ENCODE measurements at regions not wholly inside any gene's neighbourhood (a gene's known extent, or its start where the extent isn't known, plus 50 kb on each side); places are given as distances from the start of the nearest gene placed in this dataset.

DNA sequence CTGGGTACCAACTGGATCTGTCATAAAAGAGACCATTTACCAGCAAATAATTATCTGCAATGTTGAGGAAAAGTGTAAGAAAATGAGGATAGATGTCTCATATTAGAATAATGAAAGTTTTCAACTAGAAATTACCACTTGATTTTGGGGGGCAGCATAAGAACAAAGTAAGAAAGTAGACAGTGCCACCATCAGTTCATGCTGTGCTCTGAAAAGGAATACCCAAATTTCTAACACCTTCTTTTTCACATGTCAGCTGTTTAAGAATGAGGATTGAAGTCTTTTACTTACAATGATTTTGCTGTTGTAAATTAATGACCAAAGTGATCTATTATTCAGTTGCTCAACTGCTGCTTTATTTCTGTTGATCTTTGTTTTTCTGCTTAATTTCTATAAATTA, 578.3 kb downstream of the ETV1 start:
- Histone ChIP-seq H3K4me3 (ENCODE audit: low read length in 2 of 2) (no peak overlapping the region), H3K27ac (ENCODE audit: low read depth in 1 of 2, low read length in 2 of 2) (no peak overlapping the region), H3K36me3 (ENCODE audit: control insufficient read depth in 1 of 2, insufficient read depth in 2 of 2, low read length in 1 of 2) (no peaks in the 10 kb centered on the region), H3K9me3 (ENCODE audit: control insufficient read depth, low read length) (no peaks in the 10 kb centered on the region), H3K4me1 (ENCODE audit: control insufficient read depth in 1 of 2, insufficient read depth in 2 of 2, low read length in 2 of 2) (no peaks in the 10 kb centered on the region), H3K27me3 (ENCODE audit: control insufficient read depth in 1 of 2, insufficient read depth in 2 of 2, low read length in 1 of 2) (no peaks in the 10 kb centered on the region)
- ATAC-seq (ENCODE audit: low FRiP score), result no peak
- DNase-seq, result no peak
- intact Hi-C loops (cut with DNase I), result no loop called here

- ATAC-seq (ENCODE audit: low FRiP score), result no peak
- intact Hi-C loops (cut with DNase I), result no loop called here
- Histone ChIP-seq H3K4me3 (ENCODE audit: low read length in 2 of 2) (no peak overlapping the region), H3K27me3 (ENCODE audit: control insufficient read depth in 1 of 2, insufficient read depth in 2 of 2, low read length in 1 of 2) (no peaks in the 10 kb centered on the region), H3K9me3 (ENCODE audit: control insufficient read depth, low read length) (no peaks in the 10 kb centered on the region), H3K4me1 (ENCODE audit: control insufficient read depth in 1 of 2, insufficient read depth in 2 of 2, low read length in 2 of 2) (no peaks in the 10 kb centered on the region), H3K27ac (ENCODE audit: low read depth in 1 of 2, low read length in 2 of 2) (no peak overlapping the region), H3K36me3 (ENCODE audit: control insufficient read depth in 1 of 2, insufficient read depth in 2 of 2, low read length in 1 of 2) (no peaks in the 10 kb centered on the region)
- 73 to 75% methylated on average over 3 of the region's 3 CpGs for WGBS, 2 donors
- DNase-seq, result no peak
Observed at GRCh38 chr7:13411636-13412035, 577.8 kb downstream of the ETV1 start.

DNA sequence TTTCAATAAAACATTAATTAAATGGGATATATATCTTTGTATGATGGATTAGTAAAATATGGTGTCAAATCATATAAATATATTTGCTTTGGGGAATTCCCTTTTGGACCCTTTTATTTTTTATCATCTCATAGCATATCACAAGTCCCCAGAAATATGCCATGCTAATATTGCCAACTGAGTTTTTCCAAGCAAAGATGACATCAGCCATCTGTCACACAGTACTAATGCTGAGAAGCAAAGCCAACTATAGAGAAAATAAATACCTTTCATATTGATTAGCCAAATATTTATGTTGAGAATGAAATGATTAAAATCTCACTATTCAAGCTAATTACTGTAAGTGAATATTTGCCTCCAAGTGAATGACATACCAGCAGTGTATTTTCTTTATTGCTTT, 575.3 kb downstream of the ETV1 start:
- ATAC-seq (ENCODE audit: low FRiP score), result no peak
- no peaks in the 10 kb centered on the region for H3K36me3 ChIP-seq (ENCODE audit: control insufficient read depth in 1 of 2, insufficient read depth in 2 of 2, low read length in 1 of 2)

DNA sequence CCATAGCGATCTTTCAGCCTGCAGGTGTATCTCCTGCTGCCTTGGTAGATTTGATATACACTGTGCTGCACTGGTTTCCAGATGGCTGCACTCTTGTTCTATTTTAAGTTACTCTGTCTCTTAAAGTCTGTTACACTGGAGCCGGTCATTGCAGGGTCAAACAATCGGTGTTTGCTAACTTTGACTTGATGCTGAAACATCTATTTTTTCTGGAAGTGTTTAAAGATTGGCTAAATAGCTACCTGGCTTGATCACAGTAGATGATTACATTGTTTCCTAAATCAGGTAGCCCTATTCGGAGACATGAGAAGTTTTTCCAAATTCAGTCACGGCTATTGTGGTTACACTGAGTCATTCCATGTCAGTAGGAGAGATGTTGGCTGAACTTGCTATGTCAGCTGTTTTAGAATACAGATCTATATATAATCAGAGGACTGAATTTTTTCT, 574.8 kb downstream of the ETV1 start:
- 13 to 20% methylated on average over 5 of the region's 5 CpGs for WGBS, 2 donors
- Histone ChIP-seq H3K4me1 (ENCODE audit: control insufficient read depth in 1 of 2, insufficient read depth in 2 of 2, low read length in 2 of 2) (no peaks in the 10 kb centered on the region), H3K27ac (ENCODE audit: low read depth in 1 of 2, low read length in 2 of 2) (no peak overlapping the region), H3K4me3 (ENCODE audit: low read length in 2 of 2) (no peak overlapping the region), H3K9me3 (ENCODE audit: control insufficient read depth, low read length) (no peaks in the 10 kb centered on the region), H3K27me3 (ENCODE audit: control insufficient read depth in 1 of 2, insufficient read depth in 2 of 2, low read length in 1 of 2) (no peaks in the 10 kb centered on the region), H3K36me3 (ENCODE audit: control insufficient read depth in 1 of 2, insufficient read depth in 2 of 2, low read length in 1 of 2) (no peaks in the 10 kb centered on the region)
- intact Hi-C loops (cut with DNase I), result no loop called here
- no peak for DNase-seq
- ATAC-seq (ENCODE audit: low FRiP score), result no peak

More for the DNA sequence above, 575.3 kb downstream of the ETV1 start:
- intact Hi-C loops (cut with DNase I), result no loop called here
- Histone ChIP-seq H3K9me3 (ENCODE audit: control insufficient read depth, low read length) (no peaks in the 10 kb centered on the region), H3K4me3 (ENCODE audit: low read length in 2 of 2) (no peak overlapping the region), H3K27ac (ENCODE audit: low read depth in 1 of 2, low read length in 2 of 2) (no peak overlapping the region), H3K4me1 (ENCODE audit: control insufficient read depth in 1 of 2, insufficient read depth in 2 of 2, low read length in 2 of 2) (no peaks in the 10 kb centered on the region), H3K27me3 (ENCODE audit: control insufficient read depth in 1 of 2, insufficient read depth in 2 of 2, low read length in 1 of 2) (no peaks in the 10 kb centered on the region)
- no peak for DNase-seq

DNA sequence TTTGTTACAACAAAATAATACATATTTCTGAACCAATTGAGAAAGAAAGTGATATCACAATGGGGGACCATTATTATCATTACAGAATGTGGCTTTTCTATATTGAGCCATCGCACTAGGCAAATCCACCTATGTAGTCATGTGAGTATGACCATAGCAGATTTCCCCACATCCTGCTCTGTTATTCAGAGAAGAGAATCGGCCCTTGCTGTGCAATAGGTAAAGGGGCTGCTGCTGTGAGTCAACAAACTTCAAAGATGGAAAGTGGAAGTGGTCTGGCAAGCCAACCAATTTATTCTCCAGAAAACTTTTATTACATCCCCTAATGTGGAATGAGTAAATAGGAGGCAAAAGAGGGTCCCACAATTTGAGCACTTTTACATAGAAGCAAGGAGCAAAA, 573.4 kb downstream of the ETV1 start:
- Histone ChIP-seq H3K36me3 (ENCODE audit: control insufficient read depth in 1 of 2, insufficient read depth in 2 of 2, low read length in 1 of 2) (no peaks in the 10 kb centered on the region), H3K4me3 (ENCODE audit: low read length in 2 of 2) (no peak overlapping the region), H3K9me3 (ENCODE audit: control insufficient read depth, low read length) (no peaks in the 10 kb centered on the region), H3K27ac (ENCODE audit: low read depth in 1 of 2, low read length in 2 of 2) (no peak overlapping the region), H3K27me3 (ENCODE audit: control insufficient read depth in 1 of 2, insufficient read depth in 2 of 2, low read length in 1 of 2) (no peaks in the 10 kb centered on the region), H3K4me1 (ENCODE audit: control insufficient read depth in 1 of 2, insufficient read depth in 2 of 2, low read length in 2 of 2) (no peaks in the 10 kb centered on the region)
- WGBS, 2 donors, result 76 to 77% methylated on average over 2 of the region's 2 CpGs
- ATAC-seq (ENCODE audit: low FRiP score) (no peak), DNase-seq (no peak)
- intact Hi-C loops (cut with DNase I), result no loop called here

GRCh38 chr7:13416544-13416943, 572.9 kb downstream of the ETV1 start:
- H3K4me3 ChIP-seq (ENCODE audit: low read length in 2 of 2), result no peak overlapping the region
- H3K9me3 ChIP-seq (ENCODE audit: control insufficient read depth, low read length), result no peaks in the 10 kb centered on the region
- DNase-seq, result no peak
- H3K27me3 ChIP-seq (ENCODE audit: control insufficient read depth in 1 of 2, insufficient read depth in 2 of 2, low read length in 1 of 2), result no peaks in the 10 kb centered on the region
- intact Hi-C loops (cut with DNase I), result no loop called here
- H3K4me1 ChIP-seq (ENCODE audit: control insufficient read depth in 1 of 2, insufficient read depth in 2 of 2, low read length in 2 of 2), result no peaks in the 10 kb centered on the region
- no peak overlapping the region for H3K27ac ChIP-seq (ENCODE audit: low read depth in 1 of 2, low read length in 2 of 2)
- 71% methylated on average over 1 of the region's 1 CpG for WGBS, 2 donors
- H3K36me3 ChIP-seq (ENCODE audit: control insufficient read depth in 1 of 2, insufficient read depth in 2 of 2, low read length in 1 of 2), result no peaks in the 10 kb centered on the region
- no peak for ATAC-seq (ENCODE audit: low FRiP score)

- no peaks in the 10 kb centered on the region for H3K36me3 ChIP-seq (ENCODE audit: control insufficient read depth in 1 of 2, insufficient read depth in 2 of 2, low read length in 1 of 2)
- H3K9me3 ChIP-seq (ENCODE audit: control insufficient read depth, low read length), result no peaks in the 10 kb centered on the region
- H3K4me1 ChIP-seq (ENCODE audit: control insufficient read depth in 1 of 2, insufficient read depth in 2 of 2, low read length in 2 of 2), result no peaks in the 10 kb centered on the region
- 86 to 87% methylated on average over 2 of the region's 2 CpGs for WGBS, 2 donors
- H3K27ac ChIP-seq (ENCODE audit: low read depth in 1 of 2, low read length in 2 of 2), result no peak overlapping the region
- intact Hi-C loops (cut with DNase I), result no loop called here
- DNase-seq (no peak), ATAC-seq (ENCODE audit: low FRiP score) (no peak)
- H3K4me3 ChIP-seq (ENCODE audit: low read length in 2 of 2), result no peak overlapping the region
- H3K27me3 ChIP-seq (ENCODE audit: control insufficient read depth in 1 of 2, insufficient read depth in 2 of 2, low read length in 1 of 2), result no peaks in the 10 kb centered on the region
Observed at GRCh38 chr7:13420726-13421125, 568.7 kb downstream of the ETV1 start.

DNA sequence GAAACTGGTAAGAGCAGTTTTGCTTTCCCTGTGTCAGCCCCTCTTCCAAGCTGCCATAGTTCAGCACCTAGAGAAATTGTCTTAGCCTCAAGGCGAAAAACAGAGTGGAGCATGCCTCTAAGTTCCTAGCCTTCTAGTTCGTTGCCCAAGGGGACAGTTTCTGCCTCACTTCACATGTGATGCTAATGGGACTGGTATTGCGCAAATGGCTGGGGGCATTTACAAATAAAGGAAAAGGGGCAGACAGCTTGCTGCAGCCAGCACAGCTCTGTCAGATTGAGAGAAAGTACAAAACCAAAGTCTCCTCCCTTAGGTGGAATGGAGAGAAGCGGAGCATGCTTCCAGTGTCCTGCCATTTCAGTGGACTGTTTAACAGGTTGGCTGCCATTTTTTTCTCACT, 567.7 kb downstream of the ETV1 start:
- intact Hi-C loops (cut with DNase I), result no loop called here
- no peaks in the 10 kb centered on the region for H3K9me3 ChIP-seq (ENCODE audit: control insufficient read depth, low read length)
- 89 to 93% methylated on average over 4 of the region's 4 CpGs for WGBS, 2 donors
- no peaks in the 10 kb centered on the region for H3K27me3 ChIP-seq (ENCODE audit: control insufficient read depth in 1 of 2, insufficient read depth in 2 of 2, low read length in 1 of 2)
- no peaks in the 10 kb centered on the region for H3K36me3 ChIP-seq (ENCODE audit: control insufficient read depth in 1 of 2, insufficient read depth in 2 of 2, low read length in 1 of 2)
- no peak for ATAC-seq (ENCODE audit: low FRiP score)
- DNase-seq, result no peak
- H3K27ac ChIP-seq (ENCODE audit: low read depth in 1 of 2, low read length in 2 of 2), result no peak overlapping the region
- no peak overlapping the region for H3K4me3 ChIP-seq (ENCODE audit: low read length in 2 of 2)
- H3K4me1 ChIP-seq (ENCODE audit: control insufficient read depth in 1 of 2, insufficient read depth in 2 of 2, low read length in 2 of 2), result no peaks in the 10 kb centered on the region

GRCh38 chr7:13433946-13434345, 555.5 kb downstream of the ETV1 start:
- Histone ChIP-seq H3K4me3 (ENCODE audit: low read length in 2 of 2) (no peak overlapping the region), H3K9me3 (ENCODE audit: control insufficient read depth, low read length) (no peaks in the 10 kb centered on the region), H3K27ac (ENCODE audit: low read depth in 1 of 2, low read length in 2 of 2) (no peak overlapping the region), H3K36me3 (ENCODE audit: control insufficient read depth in 1 of 2, insufficient read depth in 2 of 2, low read length in 1 of 2) (no peaks in the 10 kb centered on the region), H3K4me1 (ENCODE audit: control insufficient read depth in 1 of 2, insufficient read depth in 2 of 2, low read length in 2 of 2) (no peaks in the 10 kb centered on the region), H3K27me3 (ENCODE audit: control insufficient read depth in 1 of 2, insufficient read depth in 2 of 2, low read length in 1 of 2) (no peaks in the 10 kb centered on the region)
- intact Hi-C loops (cut with DNase I), result no loop called here
- WGBS, 2 donors, result 63 to 67% methylated on average over 2 of the region's 2 CpGs
- no peak for ATAC-seq (ENCODE audit: low FRiP score)
- DNase-seq, result no peak
